ENCODE measurements at regions not wholly inside any gene's neighbourhood (a gene's known extent, or its start where the extent isn't known, plus 50 kb on each side); places are given as distances from the start of the nearest gene placed in this dataset.

DNA sequence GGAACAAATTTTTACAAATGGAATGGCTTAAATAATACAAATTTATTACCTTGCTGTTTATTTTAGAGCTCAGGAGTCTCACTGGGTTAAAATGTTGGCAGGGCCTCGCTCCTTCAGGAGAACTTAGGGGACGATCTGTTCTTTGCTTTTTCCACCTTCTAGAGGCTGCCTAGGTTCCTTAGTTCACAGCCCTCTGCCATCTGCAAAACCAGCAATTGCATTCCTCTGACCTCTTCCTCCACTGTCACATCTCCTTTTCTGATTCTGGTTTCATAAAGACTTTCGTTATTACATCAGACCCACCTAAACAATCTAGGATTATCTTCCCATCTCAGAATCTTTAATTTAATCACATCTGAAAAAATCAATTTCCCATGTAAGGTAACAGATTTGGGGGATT lies 249.6 kb upstream of the SPRY2 start:
- TF ChIP-seq, protein P1, sequence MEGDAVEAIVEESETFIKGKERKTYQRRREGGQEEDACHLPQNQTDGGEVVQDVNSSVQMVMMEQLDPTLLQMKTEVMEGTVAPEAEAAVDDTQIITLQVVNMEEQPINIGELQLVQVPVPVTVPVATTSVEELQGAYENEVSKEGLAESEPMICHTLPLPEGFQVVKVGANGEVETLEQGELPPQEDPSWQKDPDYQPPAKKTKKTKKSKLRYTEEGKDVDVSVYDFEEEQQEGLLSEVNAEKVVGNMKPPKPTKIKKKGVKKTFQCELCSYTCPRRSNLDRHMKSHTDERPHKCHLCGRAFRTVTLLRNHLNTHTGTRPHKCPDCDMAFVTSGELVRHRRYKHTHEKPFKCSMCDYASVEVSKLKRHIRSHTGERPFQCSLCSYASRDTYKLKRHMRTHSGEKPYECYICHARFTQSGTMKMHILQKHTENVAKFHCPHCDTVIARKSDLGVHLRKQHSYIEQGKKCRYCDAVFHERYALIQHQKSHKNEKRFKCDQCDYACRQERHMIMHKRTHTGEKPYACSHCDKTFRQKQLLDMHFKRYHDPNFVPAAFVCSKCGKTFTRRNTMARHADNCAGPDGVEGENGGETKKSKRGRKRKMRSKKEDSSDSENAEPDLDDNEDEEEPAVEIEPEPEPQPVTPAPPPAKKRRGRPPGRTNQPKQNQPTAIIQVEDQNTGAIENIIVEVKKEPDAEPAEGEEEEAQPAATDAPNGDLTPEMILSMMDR (IDR thresholded peaks at IDR 0.05; ENCODE audit: poor library complexity, severe bottlenecking), result no peak
- no peak for TF ChIP-seq RAD21 (conservative IDR thresholded peaks at IDR 0.05)
